Esophagus muscularis mucosa (tissue), 4 donors: ENCODE measurements at regions not wholly inside any gene's neighbourhood (a gene's known extent, or its start where the extent isn't known, plus 50 kb on each side); places are given as distances from the start of the nearest gene placed in this dataset.

ENCODE experiments used
- DNase-seq: peaks from one replicate; pipeline ENCODE4 v3.0.0-alpha.2; 2017; ENCODE audit errors: extremely low spot score
- H3K27ac ChIP-seq, 4 donors: fragments of 200-600 bp; sonication (generic); replicated peaks in 1 of 4; 1 replicate in 3 of 4; 2 replicates in 1 of 4; pipeline ENCODE4 v1.5.1; 2016 to 2019; ENCODE audit warnings: mild to moderate bottlenecking in 1 of 4
- H3K27me3 ChIP-seq, 4 donors: fragments of 200-600 bp; sonication (generic); one replicate each; pipeline versions ENCODE4 v1.5.1 to v1.6.0; 2016 to 2019
- H3K36me3 ChIP-seq, 4 donors: fragments of 200-600 bp; sonication (generic); one replicate each; pipeline ENCODE4 v1.5.1; 2016 to 2019
- H3K4me1 ChIP-seq, 4 donors: fragments of 200-600 bp; sonication (generic); one replicate each; pipeline ENCODE4 v1.5.1; 2016 to 2019
- H3K4me3 ChIP-seq, 4 donors: fragments of 200-600 bp; sonication (generic); 1 replicate in 2 of 4; 2 replicates in 2 of 4; pipeline ENCODE4 v1.5.1; 2016 to 2019; ENCODE audit warnings: mild to moderate bottlenecking in 4 of 4, moderate library complexity in 1 of 4
- H3K9me3 ChIP-seq, 4 donors: fragments of 200-600 bp; sonication (generic); 1 replicate in 3 of 4; 2 replicates in 1 of 4; pipeline ENCODE4 v1.5.1; 2016 to 2019
- EP300 ChIP-seq: sonication (generic); formaldehyde crosslinking; IDR thresholded peaks from one replicate; pipeline ENCODE4 v1.6.1; 2017; ENCODE audit warnings: antibody characterized with exemption
- POLR2A ChIP-seq: fragments of 450-650 bp; IDR thresholded peaks from one replicate; pipeline ENCODE4 v1.6.1; 2017; ENCODE audit warnings: antibody characterized with exemption, moderate library complexity, mild to moderate bottlenecking, low read depth
- POLR2AphosphoS5 ChIP-seq, 2 donors: sonication (generic); formaldehyde crosslinking; IDR thresholded peaks; one replicate each; pipeline ENCODE4 v1.6.1; 2017; ENCODE audit warnings: antibody characterized with exemption in 2 of 2
- WGBS: methylation state at CpG from one replicate; pipeline ENCODE4 v1.1.5; 2018; 5-methylcytosine and 5-hydroxymethylcytosine counted together
- intact Hi-C: fragments of 100-400 bp; cut with DNase I; formaldehyde crosslinking; loops from one replicate; pipeline ENCODE4 v1.15.1; 2023
- TF ChIP-seq, protein P1 (sequence below), 3 experiments: fragments of 200-600 bp in 2 of 3; fragments of 450-650 bp in 1 of 3; sonication (generic) in 2 of 3; IDR thresholded peaks; one replicate each; pipeline ENCODE4 v1.5.1; 2017 to 2019; ENCODE audit warnings: antibody characterized with exemption in 3 of 3, mild to moderate bottlenecking in 2 of 3, moderate library complexity in 1 of 3

DNA sequence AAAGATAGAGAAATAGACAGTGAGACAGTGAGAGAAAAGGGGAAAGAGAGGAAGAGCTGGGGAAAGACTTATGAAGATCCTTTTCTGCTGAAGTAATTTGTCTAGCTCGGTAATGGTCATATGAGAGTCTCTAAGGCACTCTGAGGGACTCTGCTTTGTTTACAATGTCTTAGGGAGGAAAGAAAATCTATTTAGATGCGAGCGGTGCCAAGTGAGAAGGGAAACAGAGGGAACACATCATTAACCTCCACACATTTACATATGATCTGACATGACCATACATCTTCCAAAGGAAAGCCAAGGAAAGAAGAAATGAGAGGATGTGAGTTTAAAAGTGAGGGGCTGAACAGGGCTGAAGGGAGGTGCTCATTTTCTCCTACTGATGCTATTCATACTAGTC is 862.3 kb upstream of the CITED2 start:
- Histone ChIP-seq H3K27me3 (no peaks in the 10 kb centered on the region), H3K4me1 (peaks cover 0 to 18% (median 0%) of the 10 kb centered on the region in 4 donors), H3K9me3 (peaks cover 0 to 9% (median 3%) of the 10 kb centered on the region in 4 donors), H3K27ac (no peak overlapping the region), H3K4me3 (no peak overlapping the region), H3K36me3 (no peaks in the 10 kb centered on the region)
- DNase-seq = no peak
- 79% methylated on average over 3 of the region's 3 CpGs for WGBS
- intact Hi-C loops = no loop called here
- no peak for TF ChIP-seq EP300

DNA sequence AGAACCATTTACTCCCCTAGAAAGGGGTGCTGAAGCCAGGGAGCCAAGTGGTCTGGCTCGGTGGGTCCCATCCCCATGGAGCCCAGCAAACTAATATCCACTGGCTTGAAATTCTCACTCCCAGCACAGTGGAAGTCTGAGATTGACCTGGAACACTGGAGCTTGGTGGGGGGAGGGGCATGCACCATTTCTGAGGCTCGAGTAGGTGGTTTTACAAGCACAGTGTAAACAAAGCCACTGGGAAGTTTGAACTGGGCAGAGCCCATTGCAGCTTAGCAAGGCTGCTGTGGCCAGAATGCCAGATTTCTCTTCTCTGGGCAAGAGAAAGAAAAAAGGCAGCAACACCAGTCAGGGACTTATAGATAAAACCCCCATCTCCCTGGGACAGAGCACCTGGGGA is 855.8 kb upstream of the CITED2 start:
- Histone ChIP-seq H3K27ac (no peak overlapping the region), H3K27me3 (no peaks in the 10 kb centered on the region), H3K4me3 (no peak overlapping the region), H3K4me1 (peaks cover 8 to 16% (median 9%) of the 10 kb centered on the region in 4 donors), H3K9me3 (peaks cover 0 to 9% (median 3%) of the 10 kb centered on the region in 4 donors), H3K36me3 (no peaks in the 10 kb centered on the region)
- intact Hi-C loops = no loop called here
- TF ChIP-seq POLR2AphosphoS5 (IDR thresholded peaks at IDR 0.05) = no peak
- TF ChIP-seq, protein P1, sequence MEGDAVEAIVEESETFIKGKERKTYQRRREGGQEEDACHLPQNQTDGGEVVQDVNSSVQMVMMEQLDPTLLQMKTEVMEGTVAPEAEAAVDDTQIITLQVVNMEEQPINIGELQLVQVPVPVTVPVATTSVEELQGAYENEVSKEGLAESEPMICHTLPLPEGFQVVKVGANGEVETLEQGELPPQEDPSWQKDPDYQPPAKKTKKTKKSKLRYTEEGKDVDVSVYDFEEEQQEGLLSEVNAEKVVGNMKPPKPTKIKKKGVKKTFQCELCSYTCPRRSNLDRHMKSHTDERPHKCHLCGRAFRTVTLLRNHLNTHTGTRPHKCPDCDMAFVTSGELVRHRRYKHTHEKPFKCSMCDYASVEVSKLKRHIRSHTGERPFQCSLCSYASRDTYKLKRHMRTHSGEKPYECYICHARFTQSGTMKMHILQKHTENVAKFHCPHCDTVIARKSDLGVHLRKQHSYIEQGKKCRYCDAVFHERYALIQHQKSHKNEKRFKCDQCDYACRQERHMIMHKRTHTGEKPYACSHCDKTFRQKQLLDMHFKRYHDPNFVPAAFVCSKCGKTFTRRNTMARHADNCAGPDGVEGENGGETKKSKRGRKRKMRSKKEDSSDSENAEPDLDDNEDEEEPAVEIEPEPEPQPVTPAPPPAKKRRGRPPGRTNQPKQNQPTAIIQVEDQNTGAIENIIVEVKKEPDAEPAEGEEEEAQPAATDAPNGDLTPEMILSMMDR (IDR thresholded peaks at IDR 0.05) = no peak
- TF ChIP-seq EP300 = no peak
- TF ChIP-seq POLR2A = no peak
- DNase-seq = no peak
- 51% methylated on average over 2 of the region's 2 CpGs for WGBS

DNA sequence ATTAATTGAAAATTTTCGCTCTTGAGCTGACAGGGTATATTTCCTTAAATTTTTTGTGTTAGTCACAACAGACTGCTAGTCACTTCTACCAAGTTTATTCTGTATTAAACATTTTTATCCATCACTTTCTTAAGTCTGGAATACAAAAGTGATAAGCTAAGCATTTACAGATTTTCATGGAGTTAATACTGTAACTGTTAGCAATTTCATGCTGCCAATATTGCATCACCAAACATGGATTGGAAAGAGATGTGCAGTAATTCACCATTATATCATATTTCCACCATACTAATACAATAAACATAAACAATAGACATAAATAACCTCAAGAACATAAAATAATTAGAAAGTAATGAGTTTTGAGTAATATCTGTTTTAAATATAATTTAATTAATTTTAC is 854.0 kb upstream of the CITED2 start:
- 96% methylated on average over 1 of the region's 1 CpG for WGBS
- peaks cover 8 to 16% (median 9%) of the 10 kb centered on the region in 4 donors for H3K4me1 ChIP-seq
- intact Hi-C loops = no loop called here

DNA sequence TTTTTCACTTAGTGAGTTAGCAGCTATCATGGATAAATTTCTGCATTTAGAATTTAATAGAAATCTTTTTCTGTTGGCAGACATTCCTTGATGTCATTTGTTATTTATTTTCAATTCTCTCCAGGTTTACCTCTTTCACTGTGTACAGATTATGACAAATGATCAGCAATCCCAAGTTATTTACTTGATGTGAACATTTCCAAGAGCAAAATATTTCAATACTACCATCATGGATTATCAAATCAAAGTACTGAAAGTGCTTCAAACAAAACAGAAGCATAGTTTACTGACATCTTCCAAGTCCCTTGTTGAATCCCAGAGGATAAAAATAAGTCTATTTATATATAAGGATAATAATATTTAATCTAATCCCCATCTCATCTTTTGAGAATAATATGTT is 852.2 kb upstream of the CITED2 start:
- DNase-seq = no peak
- Histone ChIP-seq H3K9me3 (no peaks in the 10 kb centered on the region), H3K4me1 (peaks cover 8 to 16% (median 9%) of the 10 kb centered on the region in 4 donors), H3K27me3 (no peaks in the 10 kb centered on the region), H3K36me3 (no peaks in the 10 kb centered on the region), H3K27ac (no peak overlapping the region), H3K4me3 (no peak overlapping the region)
- TF ChIP-seq POLR2A = no peak
- TF ChIP-seq, protein P1 (IDR thresholded peaks at IDR 0.05) = no peak
- TF ChIP-seq EP300 = no peak
- TF ChIP-seq POLR2AphosphoS5 (IDR thresholded peaks at IDR 0.05) = no peak
- intact Hi-C loops = no loop called here

More for the DNA sequence above, 854.0 kb upstream of the CITED2 start:
- H3K9me3 ChIP-seq = peaks cover 0 to 9% (median 3%) of the 10 kb centered on the region in 4 donors
- no peak for TF ChIP-seq POLR2A
- H3K27ac ChIP-seq = no peak overlapping the region
- no peak overlapping the region for H3K4me3 ChIP-seq
- H3K36me3 ChIP-seq = no peaks in the 10 kb centered on the region
- no peak for DNase-seq
- H3K27me3 ChIP-seq = no peaks in the 10 kb centered on the region

DNA sequence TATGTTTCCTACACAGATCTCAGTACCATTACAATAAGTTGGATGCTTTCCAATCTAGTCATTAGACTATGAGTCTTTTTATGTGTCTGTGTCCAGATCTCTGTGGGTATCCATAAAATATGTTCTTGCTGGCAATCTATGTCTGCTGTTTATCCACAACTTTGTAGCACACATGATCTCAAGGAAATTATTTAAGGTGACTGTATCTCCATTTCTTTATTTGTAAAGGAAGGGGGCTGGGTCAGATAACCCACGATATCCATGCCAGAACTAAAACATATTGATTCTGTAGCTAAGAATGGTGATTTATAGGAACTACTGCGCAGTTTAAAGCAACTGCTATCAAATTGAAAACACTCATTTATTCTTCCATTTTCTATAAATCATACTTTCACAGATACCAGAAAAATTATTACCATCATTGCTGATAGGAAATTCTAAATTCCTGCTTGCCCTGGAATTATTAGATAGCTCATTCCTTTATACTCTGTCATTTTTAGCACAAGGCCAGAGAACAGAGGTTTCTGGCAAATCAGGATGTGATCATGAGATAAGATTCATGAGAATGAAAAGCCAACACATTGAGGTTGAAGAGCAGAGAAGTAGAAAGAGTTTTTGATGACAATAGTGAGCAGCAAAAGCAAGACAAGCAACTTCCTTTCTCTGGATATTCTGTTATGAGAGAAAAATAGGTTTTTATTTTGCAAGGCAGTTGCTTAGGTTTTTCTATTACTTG is 851.4 kb upstream of the CITED2 start:
- Histone ChIP-seq H3K4me3 (no peak overlapping the region), H3K27ac (no peak overlapping the region), H3K27me3 (no peaks in the 10 kb centered on the region), H3K9me3 (no peaks in the 10 kb centered on the region), H3K4me1 (peaks cover 8 to 16% (median 9%) of the 10 kb centered on the region in 4 donors), H3K36me3 (no peaks in the 10 kb centered on the region)
- DNase-seq = no peak
- 76% methylated on average over 2 of the region's 2 CpGs for WGBS
- no peak for TF ChIP-seq POLR2A
- TF ChIP-seq EP300 = no peak
- TF ChIP-seq POLR2AphosphoS5 (IDR thresholded peaks at IDR 0.05) = no peak
- TF ChIP-seq, protein P1 (IDR thresholded peaks at IDR 0.05) = no peak
- intact Hi-C loops = no loop called here

DNA sequence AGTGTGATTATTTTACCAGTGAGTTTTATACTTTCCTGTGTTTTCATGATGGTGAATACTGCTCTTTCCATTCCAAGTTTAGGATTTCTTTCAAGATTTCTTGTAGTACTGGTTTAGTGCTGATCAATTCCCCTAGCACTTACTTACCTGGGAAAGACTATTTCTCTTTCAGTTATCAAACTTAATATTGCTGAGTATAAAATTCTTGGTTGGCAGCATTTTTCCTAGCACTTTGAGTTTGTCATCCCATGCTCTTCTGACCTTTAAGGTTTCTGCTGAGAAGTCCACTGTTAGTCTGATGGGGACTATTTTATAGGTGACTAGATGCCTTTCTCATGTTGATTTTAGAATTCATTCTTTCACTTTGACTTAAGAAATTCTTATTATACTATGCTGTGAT is 842.8 kb upstream of the CITED2 start:
- Histone ChIP-seq H3K9me3 (peaks cover 0 to 25% (median 18%) of the 10 kb centered on the region in 4 donors), H3K36me3 (no peaks in the 10 kb centered on the region), H3K4me1 (no peaks in the 10 kb centered on the region), H3K27me3 (no peaks in the 10 kb centered on the region), H3K27ac (no peak overlapping the region), H3K4me3 (no peak overlapping the region)
- TF ChIP-seq POLR2AphosphoS5 (IDR thresholded peaks at IDR 0.05) (no peak), POLR2A (no peak), EP300 (no peak)
- TF ChIP-seq, protein P1 (IDR thresholded peaks at IDR 0.05) = no peak
- intact Hi-C loops = no loop called here
- no peak for DNase-seq
